HCT116 (cell line): ENCODE measurements at regions not wholly inside any gene's neighbourhood (a gene's known extent, or its start where the extent isn't known, plus 50 kb on each side); places are given as distances from the start of the nearest gene placed in this dataset.

Experiments used
- ATAC-seq: fragments of 200-7000 bp; cut with Tn5 transposase; 2 replicates; pipeline ENCODE4 v1.9.1; 2020; ENCODE audit warnings: mild to moderate bottlenecking, moderate library complexity
- BruUV-seq: library from RNA; stranded (reverse); fragments of 400-500 nt; replicated peaks from 2 replicates; lab custom pipeline; 2021; lab: Mats Ljungman, UMichigan
- CTCF ChIA-PET: fragments of 300-600 bp; sonication (Branson Sonifier 250); formaldehyde crosslinking; loops from one replicate; lab custom pipeline; 2021; ENCODE audit warnings: antibody characterized with exemption; lab: Charles Lee
- POLR2A ChIA-PET: fragments of 300-600, 350-600 bp; sonication (Branson Sonifier 250); formaldehyde crosslinking; loops from one replicate; lab custom pipeline; 2021; ENCODE audit warnings: antibody characterized with exemption; lab: Charles Lee
- RAD21 ChIA-PET, 2 experiments: fragments of 300-600 bp; sonication (Branson Sonifier 250); formaldehyde crosslinking; loops; one replicate each; lab custom pipeline; 2023; ENCODE audit warnings: low total read pairs in 2 of 2; ENCODE audit not compliant: uncharacterized antibody in 2 of 2, unreplicated experiment in 2 of 2, low non-redundant PET in 1 of 2; lab: Charles Lee
- DNase-seq: peaks from one replicate; pipeline ENCODE4 v3.0.0-alpha.2; 2010; ENCODE audit warnings: low read depth, low spot score
- H2AFZ ChIP-seq: fragments of 200-600 bp; shearing (Covaris generic), sonication (generic); 2 replicates; pipeline ENCODE4 v1.6.1; 2017; ENCODE audit warnings: low read depth, mixed run types, mixed read lengths, antibody characterized with exemption, low read length; ENCODE audit not compliant: poor library complexity, severe bottlenecking
- H3K27ac ChIP-seq: 2 replicates; pipeline ENCODE4 v1.5.1; 2012; ENCODE audit warnings: low read depth, low read length
- H3K27me3 ChIP-seq: fragments of 200-600 bp; sonication (generic); 2 replicates; pipeline ENCODE4 v1.6.1; 2016; ENCODE audit warnings: mixed run types, low read length, mixed read lengths; ENCODE audit not compliant: insufficient read depth
- H3K36me3 ChIP-seq, 2 experiments: fragments of 200-500 bp in 1 of 2; fragments of 200-600 bp in 1 of 2; sonication (Bioruptor generic) in 1 of 2; sonication (generic) in 1 of 2; 2 replicates each; pipeline versions ENCODE4 v1.5.1 to v1.6.1; 2014 to 2016; ENCODE audit warnings: low read length in 2 of 2, inconsistent platforms in 1 of 2, mixed read lengths in 1 of 2, mixed run types in 1 of 2; ENCODE audit not compliant: insufficient read depth in 2 of 2, control insufficient read depth in 1 of 2
- H3K4me1 ChIP-seq, 2 experiments: fragments of 200-600 bp in 1 of 2; sonication (generic) in 1 of 2; 2 replicates each; pipeline versions ENCODE4 v1.5.1 to v1.6.1; 2012 to 2017; ENCODE audit warnings: low read length in 2 of 2, inconsistent platforms in 1 of 2, mild to moderate bottlenecking in 1 of 2, mixed read lengths in 1 of 2, mixed run types in 1 of 2, moderate library complexity in 1 of 2; ENCODE audit not compliant: insufficient read depth in 2 of 2, control insufficient read depth in 1 of 2
- H3K4me2 ChIP-seq: fragments of 200-600 bp; sonication (generic); 2 replicates; pipeline ENCODE4 v1.6.1; 2017; ENCODE audit warnings: mixed run types, low read length, mixed read lengths
- H3K4me3 ChIP-seq, 2 experiments: fragments of 200-600 bp in 1 of 2; sonication (generic) in 1 of 2; replicated peaks in 1 of 2; 2 replicates each; pipeline ENCODE4 v1.5.1; 2011 to 2016; ENCODE audit warnings: low read length in 2 of 2, control low read depth in 1 of 2, low read depth in 1 of 2, mild to moderate bottlenecking in 1 of 2, mixed read lengths in 1 of 2, mixed run types in 1 of 2
- H3K79me2 ChIP-seq: fragments of 200-600 bp; sonication (generic); 2 replicates; pipeline ENCODE4 v1.6.1; 2017; ENCODE audit warnings: mild to moderate bottlenecking, mixed run types, low read length, moderate library complexity, mixed read lengths; ENCODE audit not compliant: insufficient read depth
- H3K9ac ChIP-seq: fragments of 200-600 bp; sonication (generic); 2 replicates; pipeline ENCODE4 v1.6.1; 2016; ENCODE audit warnings: low read length, mixed read lengths
- H3K9me2 ChIP-seq: fragments of 200-600 bp; sonication (generic), shearing (Covaris generic); 2 replicates; pipeline ENCODE4 v1.6.1; 2017; ENCODE audit warnings: mixed run types, mild to moderate bottlenecking, moderate library complexity; ENCODE audit not compliant: insufficient read depth
- H3K9me3 ChIP-seq, 2 experiments: fragments of 200-500 bp in 1 of 2; fragments of 200-600 bp in 1 of 2; sonication (Bioruptor generic) in 1 of 2; sonication (generic) in 1 of 2; 2 replicates each; pipeline ENCODE4 v1.6.1; 2014 to 2017; ENCODE audit warnings: low read length in 2 of 2, mixed read lengths in 2 of 2, inconsistent platforms in 1 of 2, low read depth in 1 of 2, mild to moderate bottlenecking in 1 of 2, mixed run types in 1 of 2, moderate library complexity in 1 of 2; ENCODE audit not compliant: control insufficient read depth in 1 of 2, insufficient read depth in 1 of 2
- H4K20me1 ChIP-seq: fragments of 200-600 bp; sonication (generic), shearing (Covaris generic); 2 replicates; pipeline ENCODE4 v1.6.1; 2017; ENCODE audit warnings: mixed run types, mild to moderate bottlenecking, moderate library complexity; ENCODE audit not compliant: insufficient read depth
- CBX3 ChIP-seq: IDR thresholded peaks from 2 replicates; pipeline ENCODE4 v1.6.1; 2012; ENCODE audit warnings: low read depth
- CEBPB ChIP-seq: IDR thresholded peaks from 2 replicates; pipeline ENCODE4 v1.6.1; 2012; ENCODE audit warnings: low read depth
- EZH2phosphoT487 ChIP-seq: fragments of 200-600 bp; IDR thresholded peaks from 2 replicates; pipeline ENCODE4 v1.6.1; 2018; ENCODE audit warnings: antibody characterized with exemption, borderline replicate concordance
- JUND ChIP-seq: IDR thresholded peaks from 2 replicates; pipeline ENCODE4 v1.6.1; 2012
- POLR2A ChIP-seq: IDR thresholded peaks from 2 replicates; pipeline ENCODE4 v1.7.0; 2011; ENCODE audit warnings: borderline replicate concordance; ENCODE audit not compliant: insufficient read depth, insufficient read length; ENCODE audit errors: extremely low read depth
- SRF ChIP-seq: IDR thresholded peaks from 2 replicates; pipeline ENCODE4 v1.6.1; 2012; ENCODE audit warnings: low read depth
- YY1 ChIP-seq: IDR thresholded peaks from 2 replicates; pipeline ENCODE4 v1.6.1; 2011; ENCODE audit warnings: low read length, low read depth, moderate library complexity, mild to moderate bottlenecking; ENCODE audit not compliant: insufficient replicate concordance; ENCODE audit errors: extremely low read depth
- ZFX ChIP-seq: fragments of 450-650 bp; IDR thresholded peaks from 2 replicates; pipeline ENCODE4 v1.6.1; 2017
- intact Hi-C: fragments of 100-400 bp; cut with micrococcal nuclease; formaldehyde crosslinking; loops from 2 replicates; pipeline ENCODE4 v1.10.0; 2022
- TF ChIP-seq, protein P1 (sequence below): IDR thresholded peaks from 2 replicates; pipeline ENCODE4 v1.6.1; 2012; ENCODE audit warnings: low read depth
- TF ChIP-seq, protein P2 (sequence below), 3 experiments: fragments of 200-600 bp in 1 of 3; sonication (generic) in 1 of 3; IDR thresholded peaks in 2 of 3; conservative IDR thresholded peaks in 1 of 3; 2 replicates each; pipeline ENCODE4 v1.5.1; 2012 to 2017; ENCODE audit warnings: low read depth in 2 of 3, low read length in 2 of 3, antibody characterized with exemption in 1 of 3, borderline replicate concordance in 1 of 3, control low read depth in 1 of 3, mild to moderate bottlenecking in 1 of 3, mixed read lengths in 1 of 3, mixed run types in 1 of 3, moderate library complexity in 1 of 3; ENCODE audit not compliant: insufficient read depth in 1 of 3
- TF ChIP-seq, protein P3 (sequence below): IDR thresholded peaks from 2 replicates; pipeline ENCODE4 v1.6.1; 2011; ENCODE audit warnings: mild to moderate bottlenecking, low read length, moderate library complexity; ENCODE audit not compliant: insufficient replicate concordance; ENCODE audit errors: extremely low read depth

DNA sequence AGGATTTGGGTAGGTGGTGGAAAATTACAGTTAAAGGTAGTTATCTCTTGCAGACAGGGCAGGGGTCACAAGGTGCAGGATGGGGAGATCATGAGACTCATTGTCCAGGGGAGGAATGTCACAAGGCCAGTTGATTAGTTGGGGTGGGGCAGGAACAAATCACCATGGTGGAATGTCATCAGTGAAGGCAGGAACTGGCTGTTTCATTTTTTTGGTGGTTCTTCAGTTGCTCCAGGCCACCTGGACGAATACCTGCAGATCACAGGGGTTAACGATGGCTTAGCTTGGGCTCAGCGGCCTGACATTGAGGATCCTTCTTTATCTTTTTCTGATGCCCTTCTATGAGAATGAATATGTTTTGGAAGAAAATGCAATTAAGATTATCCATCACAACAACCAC lies 87.1 kb downstream of the KPNA2 start:
- no peak overlapping the region for H3K4me2 ChIP-seq
- H3K9ac ChIP-seq, result no peak overlapping the region
- no peaks in the 10 kb centered on the region for H3K4me1 ChIP-seq
- POLR2A ChIA-PET, result no interaction called here
- H3K36me3 ChIP-seq, result no peaks in the 10 kb centered on the region; a peak in 1 of 4 replicates
- H3K9me3 ChIP-seq, result 0 out of 4 replicates have a peak, but pooled peaks cover 0 to 4% of the 10 kb centered on the region in 2 experiments
- DNase-seq (no peak), ATAC-seq (no peak)
- RAD21 ChIA-PET, result no interaction called here
- no peaks in the 10 kb centered on the region for H3K79me2 ChIP-seq
- H2AFZ ChIP-seq, result no peak overlapping the region
- intact Hi-C loops, result no loop called here
- CTCF ChIA-PET, result no interaction called here
- no peak overlapping the region for H3K27ac ChIP-seq
- no peak overlapping the region for H3K4me3 ChIP-seq
- H3K9me2 ChIP-seq, result no peaks in the 10 kb centered on the region
- no peaks in the 10 kb centered on the region for H4K20me1 ChIP-seq
- BruUV-seq, result no TSS peak
- no peaks in the 10 kb centered on the region for H3K27me3 ChIP-seq
- peak; percentile 89 for TF ChIP-seq CBX3
- no peak for TF ChIP-seq SRF

DNA sequence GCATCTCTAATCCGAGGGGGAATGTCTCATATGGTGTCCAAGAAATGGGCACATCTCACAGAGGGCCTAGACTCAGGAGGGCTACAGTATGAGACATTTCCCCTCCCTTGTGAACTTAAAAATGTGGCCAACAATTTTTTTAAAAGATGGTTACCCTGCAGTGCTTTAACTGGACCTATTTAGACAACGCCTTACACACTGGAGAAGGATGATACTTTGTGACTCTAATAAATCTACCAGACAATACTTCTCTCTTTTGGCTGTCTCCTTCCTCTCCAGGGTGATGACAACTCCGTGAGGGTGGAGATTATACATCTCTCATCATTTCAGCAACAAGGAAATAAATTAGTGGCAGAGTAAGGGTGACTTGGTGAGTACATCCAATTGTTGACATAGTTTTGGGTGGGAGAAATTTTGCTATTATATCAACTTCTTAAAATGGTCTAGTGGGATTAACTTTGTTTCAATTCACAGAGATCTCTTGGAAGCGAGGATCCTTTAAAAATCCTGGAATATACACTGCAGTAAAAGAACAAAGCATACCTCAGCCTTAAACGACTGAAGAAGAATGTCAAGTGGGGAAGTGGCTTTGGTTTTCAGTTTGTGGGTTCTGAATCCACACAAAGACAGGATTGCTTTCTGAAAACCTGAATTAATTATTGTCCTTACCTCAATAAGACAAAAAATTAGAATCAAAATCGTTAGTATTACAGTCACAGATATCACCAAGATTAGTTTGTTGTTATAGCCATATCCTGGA lies 89.8 kb downstream of the KPNA2 start:
- ChIA-PET RAD21 (no interaction called here), POLR2A (interaction anchor here (0.6 kb wide), 1 partner anchor 16 kb away, joined by 3 read pairs; no protein-coding TSS in a partner anchor), CTCF (no interaction called here)
- no peak overlapping the region for H2AFZ ChIP-seq
- BruUV-seq, result no TSS peak
- H3K9me3 ChIP-seq, result 0 out of 4 replicates have a peak, but pooled peaks cover 0 to 4% of the 10 kb centered on the region in 2 experiments
- H3K27ac ChIP-seq, result no peak overlapping the region
- intact Hi-C loops, result no loop called here
- H3K4me1 ChIP-seq, result no peaks in the 10 kb centered on the region
- no peak for DNase-seq
- no peaks in the 10 kb centered on the region for H4K20me1 ChIP-seq
- ATAC-seq, result no peak
- no peaks in the 10 kb centered on the region for H3K79me2 ChIP-seq
- no peak overlapping the region for H3K4me3 ChIP-seq
- H3K9me2 ChIP-seq, result no peaks in the 10 kb centered on the region
- no peak overlapping the region for H3K9ac ChIP-seq
- H3K36me3 ChIP-seq, result peaks cover 0 to 2% of the 10 kb centered on the region in 2 experiments; a peak in 1 of 4 replicates
- no peak overlapping the region for H3K4me2 ChIP-seq
- H3K27me3 ChIP-seq, result no peaks in the 10 kb centered on the region
- TF ChIP-seq ZFX (no peak), JUND (no peak), EZH2phosphoT487 (no peak), CBX3 (no peak), CEBPB (no peak), YY1 (no peak), POLR2A (no peak)
- TF ChIP-seq, protein P1, sequence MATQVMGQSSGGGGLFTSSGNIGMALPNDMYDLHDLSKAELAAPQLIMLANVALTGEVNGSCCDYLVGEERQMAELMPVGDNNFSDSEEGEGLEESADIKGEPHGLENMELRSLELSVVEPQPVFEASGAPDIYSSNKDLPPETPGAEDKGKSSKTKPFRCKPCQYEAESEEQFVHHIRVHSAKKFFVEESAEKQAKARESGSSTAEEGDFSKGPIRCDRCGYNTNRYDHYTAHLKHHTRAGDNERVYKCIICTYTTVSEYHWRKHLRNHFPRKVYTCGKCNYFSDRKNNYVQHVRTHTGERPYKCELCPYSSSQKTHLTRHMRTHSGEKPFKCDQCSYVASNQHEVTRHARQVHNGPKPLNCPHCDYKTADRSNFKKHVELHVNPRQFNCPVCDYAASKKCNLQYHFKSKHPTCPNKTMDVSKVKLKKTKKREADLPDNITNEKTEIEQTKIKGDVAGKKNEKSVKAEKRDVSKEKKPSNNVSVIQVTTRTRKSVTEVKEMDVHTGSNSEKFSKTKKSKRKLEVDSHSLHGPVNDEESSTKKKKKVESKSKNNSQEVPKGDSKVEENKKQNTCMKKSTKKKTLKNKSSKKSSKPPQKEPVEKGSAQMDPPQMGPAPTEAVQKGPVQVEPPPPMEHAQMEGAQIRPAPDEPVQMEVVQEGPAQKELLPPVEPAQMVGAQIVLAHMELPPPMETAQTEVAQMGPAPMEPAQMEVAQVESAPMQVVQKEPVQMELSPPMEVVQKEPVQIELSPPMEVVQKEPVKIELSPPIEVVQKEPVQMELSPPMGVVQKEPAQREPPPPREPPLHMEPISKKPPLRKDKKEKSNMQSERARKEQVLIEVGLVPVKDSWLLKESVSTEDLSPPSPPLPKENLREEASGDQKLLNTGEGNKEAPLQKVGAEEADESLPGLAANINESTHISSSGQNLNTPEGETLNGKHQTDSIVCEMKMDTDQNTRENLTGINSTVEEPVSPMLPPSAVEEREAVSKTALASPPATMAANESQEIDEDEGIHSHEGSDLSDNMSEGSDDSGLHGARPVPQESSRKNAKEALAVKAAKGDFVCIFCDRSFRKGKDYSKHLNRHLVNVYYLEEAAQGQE, result no peak
- TF ChIP-seq, protein P2, sequence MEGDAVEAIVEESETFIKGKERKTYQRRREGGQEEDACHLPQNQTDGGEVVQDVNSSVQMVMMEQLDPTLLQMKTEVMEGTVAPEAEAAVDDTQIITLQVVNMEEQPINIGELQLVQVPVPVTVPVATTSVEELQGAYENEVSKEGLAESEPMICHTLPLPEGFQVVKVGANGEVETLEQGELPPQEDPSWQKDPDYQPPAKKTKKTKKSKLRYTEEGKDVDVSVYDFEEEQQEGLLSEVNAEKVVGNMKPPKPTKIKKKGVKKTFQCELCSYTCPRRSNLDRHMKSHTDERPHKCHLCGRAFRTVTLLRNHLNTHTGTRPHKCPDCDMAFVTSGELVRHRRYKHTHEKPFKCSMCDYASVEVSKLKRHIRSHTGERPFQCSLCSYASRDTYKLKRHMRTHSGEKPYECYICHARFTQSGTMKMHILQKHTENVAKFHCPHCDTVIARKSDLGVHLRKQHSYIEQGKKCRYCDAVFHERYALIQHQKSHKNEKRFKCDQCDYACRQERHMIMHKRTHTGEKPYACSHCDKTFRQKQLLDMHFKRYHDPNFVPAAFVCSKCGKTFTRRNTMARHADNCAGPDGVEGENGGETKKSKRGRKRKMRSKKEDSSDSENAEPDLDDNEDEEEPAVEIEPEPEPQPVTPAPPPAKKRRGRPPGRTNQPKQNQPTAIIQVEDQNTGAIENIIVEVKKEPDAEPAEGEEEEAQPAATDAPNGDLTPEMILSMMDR (IDR thresholded peaks at IDR 0.05 in 2 of 3, conservative IDR thresholded peaks at IDR 0.05 in 1 of 3; ENCODE audit: borderline replicate concordance in 1 of 3, insufficient read depth in 1 of 3, low read depth in 2 of 3, low read length in 2 of 3), result no peak
- TF ChIP-seq, protein P3, sequence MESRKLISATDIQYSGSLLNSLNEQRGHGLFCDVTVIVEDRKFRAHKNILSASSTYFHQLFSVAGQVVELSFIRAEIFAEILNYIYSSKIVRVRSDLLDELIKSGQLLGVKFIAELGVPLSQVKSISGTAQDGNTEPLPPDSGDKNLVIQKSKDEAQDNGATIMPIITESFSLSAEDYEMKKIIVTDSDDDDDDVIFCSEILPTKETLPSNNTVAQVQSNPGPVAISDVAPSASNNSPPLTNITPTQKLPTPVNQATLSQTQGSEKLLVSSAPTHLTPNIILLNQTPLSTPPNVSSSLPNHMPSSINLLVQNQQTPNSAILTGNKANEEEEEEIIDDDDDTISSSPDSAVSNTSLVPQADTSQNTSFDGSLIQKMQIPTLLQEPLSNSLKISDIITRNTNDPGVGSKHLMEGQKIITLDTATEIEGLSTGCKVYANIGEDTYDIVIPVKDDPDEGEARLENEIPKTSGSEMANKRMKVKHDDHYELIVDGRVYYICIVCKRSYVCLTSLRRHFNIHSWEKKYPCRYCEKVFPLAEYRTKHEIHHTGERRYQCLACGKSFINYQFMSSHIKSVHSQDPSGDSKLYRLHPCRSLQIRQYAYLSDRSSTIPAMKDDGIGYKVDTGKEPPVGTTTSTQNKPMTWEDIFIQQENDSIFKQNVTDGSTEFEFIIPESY, result no peak
